ENCODE measurements at regions not wholly inside any gene's neighbourhood (a gene's known extent, or its start where the extent isn't known, plus 50 kb on each side); places are given as distances from the start of the nearest gene placed in this dataset.

DNA sequence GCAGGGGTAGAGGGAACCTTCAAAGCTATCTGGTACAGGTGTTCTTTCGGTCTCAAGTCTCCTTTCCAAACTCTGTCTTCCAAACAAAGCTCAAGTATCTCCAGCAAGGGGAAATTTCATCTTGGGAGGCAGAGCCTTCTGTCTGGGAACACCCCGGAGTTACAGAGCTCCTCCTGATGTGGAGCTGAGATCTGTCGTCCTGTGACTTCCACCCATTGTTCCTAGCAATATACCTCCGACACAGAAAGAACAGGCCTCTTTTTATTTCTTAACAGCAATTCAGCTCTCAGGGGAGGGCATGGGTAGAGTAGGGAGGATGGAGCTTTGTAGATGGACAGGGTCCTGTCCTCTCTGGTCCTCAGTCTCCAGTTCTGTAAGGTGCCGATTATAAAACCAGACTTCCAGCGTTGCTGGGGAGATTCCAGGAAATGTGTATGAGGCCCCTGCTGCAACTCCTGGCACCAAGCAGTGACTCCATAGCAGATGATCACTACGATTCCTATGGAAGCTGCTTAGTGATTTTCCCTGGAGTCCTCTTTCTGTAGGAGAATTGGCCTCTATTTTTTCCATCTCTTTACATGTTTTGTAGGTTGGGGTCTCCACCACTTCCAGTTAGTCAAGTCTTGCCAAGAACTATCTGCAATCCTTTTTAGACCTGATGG is 56.0 kb upstream of the ARGLU1 start:
- H3K36me3 Mint-ChIP-seq, result no peaks in the 10 kb centered on the region
- H3K27me3 Mint-ChIP-seq (ENCODE audit: low read depth), result no peaks in the 10 kb centered on the region; the same call in 1 of the 2 replicates
- H3K4me1 Mint-ChIP-seq, result peaks cover 12% of the 10 kb centered on the region
- TF ChIP-seq EMX1 (CRISPR knock-in tag; IDR thresholded peaks at IDR 0.05) (no peak), PRRX2 (CRISPR knock-in tag; IDR thresholded peaks at IDR 0.05) (no peak), FOXJ3 (CRISPR knock-in tag; IDR thresholded peaks at IDR 0.05; ENCODE audit: borderline replicate concordance) (no peak), JAZF1 (CRISPR knock-in tag; IDR thresholded peaks at IDR 0.05) (no peak), ZNF317 (CRISPR knock-in tag; IDR thresholded peaks at IDR 0.05; ENCODE audit: borderline replicate concordance, low read depth) (no peak), ZNF396 (CRISPR knock-in tag; IDR thresholded peaks at IDR 0.05; ENCODE audit: borderline replicate concordance) (no peak), SP1 (CRISPR knock-in tag; conservative IDR thresholded peaks at IDR 0.05) (no peak)
- TF ChIP-seq, protein P1, sequence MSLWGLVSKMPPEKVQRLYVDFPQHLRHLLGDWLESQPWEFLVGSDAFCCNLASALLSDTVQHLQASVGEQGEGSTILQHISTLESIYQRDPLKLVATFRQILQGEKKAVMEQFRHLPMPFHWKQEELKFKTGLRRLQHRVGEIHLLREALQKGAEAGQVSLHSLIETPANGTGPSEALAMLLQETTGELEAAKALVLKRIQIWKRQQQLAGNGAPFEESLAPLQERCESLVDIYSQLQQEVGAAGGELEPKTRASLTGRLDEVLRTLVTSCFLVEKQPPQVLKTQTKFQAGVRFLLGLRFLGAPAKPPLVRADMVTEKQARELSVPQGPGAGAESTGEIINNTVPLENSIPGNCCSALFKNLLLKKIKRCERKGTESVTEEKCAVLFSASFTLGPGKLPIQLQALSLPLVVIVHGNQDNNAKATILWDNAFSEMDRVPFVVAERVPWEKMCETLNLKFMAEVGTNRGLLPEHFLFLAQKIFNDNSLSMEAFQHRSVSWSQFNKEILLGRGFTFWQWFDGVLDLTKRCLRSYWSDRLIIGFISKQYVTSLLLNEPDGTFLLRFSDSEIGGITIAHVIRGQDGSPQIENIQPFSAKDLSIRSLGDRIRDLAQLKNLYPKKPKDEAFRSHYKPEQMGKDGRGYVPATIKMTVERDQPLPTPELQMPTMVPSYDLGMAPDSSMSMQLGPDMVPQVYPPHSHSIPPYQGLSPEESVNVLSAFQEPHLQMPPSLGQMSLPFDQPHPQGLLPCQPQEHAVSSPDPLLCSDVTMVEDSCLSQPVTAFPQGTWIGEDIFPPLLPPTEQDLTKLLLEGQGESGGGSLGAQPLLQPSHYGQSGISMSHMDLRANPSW (CRISPR knock-in tag; conservative IDR thresholded peaks at IDR 0.05; ENCODE audit: low read depth), result no peak
- TF ChIP-seq, protein P2, sequence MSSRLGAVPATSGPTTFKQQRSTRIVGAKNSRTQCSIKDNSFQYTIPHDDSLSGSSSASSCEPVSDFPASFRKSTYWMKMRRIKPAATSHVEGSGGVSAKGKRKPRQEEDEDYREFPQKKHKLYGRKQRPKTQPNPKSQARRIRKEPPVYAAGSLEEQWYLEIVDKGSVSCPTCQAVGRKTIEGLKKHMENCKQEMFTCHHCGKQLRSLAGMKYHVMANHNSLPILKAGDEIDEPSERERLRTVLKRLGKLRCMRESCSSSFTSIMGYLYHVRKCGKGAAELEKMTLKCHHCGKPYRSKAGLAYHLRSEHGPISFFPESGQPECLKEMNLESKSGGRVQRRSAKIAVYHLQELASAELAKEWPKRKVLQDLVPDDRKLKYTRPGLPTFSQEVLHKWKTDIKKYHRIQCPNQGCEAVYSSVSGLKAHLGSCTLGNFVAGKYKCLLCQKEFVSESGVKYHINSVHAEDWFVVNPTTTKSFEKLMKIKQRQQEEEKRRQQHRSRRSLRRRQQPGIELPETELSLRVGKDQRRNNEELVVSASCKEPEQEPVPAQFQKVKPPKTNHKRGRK (CRISPR knock-in tag; IDR thresholded peaks at IDR 0.05; ENCODE audit: borderline replicate concordance), result no peak
- TF ChIP-seq, protein P3, sequence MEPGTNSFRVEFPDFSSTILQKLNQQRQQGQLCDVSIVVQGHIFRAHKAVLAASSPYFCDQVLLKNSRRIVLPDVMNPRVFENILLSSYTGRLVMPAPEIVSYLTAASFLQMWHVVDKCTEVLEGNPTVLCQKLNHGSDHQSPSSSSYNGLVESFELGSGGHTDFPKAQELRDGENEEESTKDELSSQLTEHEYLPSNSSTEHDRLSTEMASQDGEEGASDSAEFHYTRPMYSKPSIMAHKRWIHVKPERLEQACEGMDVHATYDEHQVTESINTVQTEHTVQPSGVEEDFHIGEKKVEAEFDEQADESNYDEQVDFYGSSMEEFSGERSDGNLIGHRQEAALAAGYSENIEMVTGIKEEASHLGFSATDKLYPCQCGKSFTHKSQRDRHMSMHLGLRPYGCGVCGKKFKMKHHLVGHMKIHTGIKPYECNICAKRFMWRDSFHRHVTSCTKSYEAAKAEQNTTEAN (CRISPR knock-in tag; IDR thresholded peaks at IDR 0.05), result no peak
- TF ChIP-seq, protein P4, sequence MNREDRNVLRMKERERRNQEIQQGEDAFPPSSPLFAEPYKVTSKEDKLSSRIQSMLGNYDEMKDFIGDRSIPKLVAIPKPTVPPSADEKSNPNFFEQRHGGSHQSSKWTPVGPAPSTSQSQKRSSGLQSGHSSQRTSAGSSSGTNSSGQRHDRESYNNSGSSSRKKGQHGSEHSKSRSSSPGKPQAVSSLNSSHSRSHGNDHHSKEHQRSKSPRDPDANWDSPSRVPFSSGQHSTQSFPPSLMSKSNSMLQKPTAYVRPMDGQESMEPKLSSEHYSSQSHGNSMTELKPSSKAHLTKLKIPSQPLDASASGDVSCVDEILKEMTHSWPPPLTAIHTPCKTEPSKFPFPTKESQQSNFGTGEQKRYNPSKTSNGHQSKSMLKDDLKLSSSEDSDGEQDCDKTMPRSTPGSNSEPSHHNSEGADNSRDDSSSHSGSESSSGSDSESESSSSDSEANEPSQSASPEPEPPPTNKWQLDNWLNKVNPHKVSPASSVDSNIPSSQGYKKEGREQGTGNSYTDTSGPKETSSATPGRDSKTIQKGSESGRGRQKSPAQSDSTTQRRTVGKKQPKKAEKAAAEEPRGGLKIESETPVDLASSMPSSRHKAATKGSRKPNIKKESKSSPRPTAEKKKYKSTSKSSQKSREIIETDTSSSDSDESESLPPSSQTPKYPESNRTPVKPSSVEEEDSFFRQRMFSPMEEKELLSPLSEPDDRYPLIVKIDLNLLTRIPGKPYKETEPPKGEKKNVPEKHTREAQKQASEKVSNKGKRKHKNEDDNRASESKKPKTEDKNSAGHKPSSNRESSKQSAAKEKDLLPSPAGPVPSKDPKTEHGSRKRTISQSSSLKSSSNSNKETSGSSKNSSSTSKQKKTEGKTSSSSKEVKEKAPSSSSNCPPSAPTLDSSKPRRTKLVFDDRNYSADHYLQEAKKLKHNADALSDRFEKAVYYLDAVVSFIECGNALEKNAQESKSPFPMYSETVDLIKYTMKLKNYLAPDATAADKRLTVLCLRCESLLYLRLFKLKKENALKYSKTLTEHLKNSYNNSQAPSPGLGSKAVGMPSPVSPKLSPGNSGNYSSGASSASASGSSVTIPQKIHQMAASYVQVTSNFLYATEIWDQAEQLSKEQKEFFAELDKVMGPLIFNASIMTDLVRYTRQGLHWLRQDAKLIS (CRISPR knock-in tag; IDR thresholded peaks at IDR 0.05; ENCODE audit: borderline replicate concordance), result no peak
- TF ChIP-seq, protein P5, sequence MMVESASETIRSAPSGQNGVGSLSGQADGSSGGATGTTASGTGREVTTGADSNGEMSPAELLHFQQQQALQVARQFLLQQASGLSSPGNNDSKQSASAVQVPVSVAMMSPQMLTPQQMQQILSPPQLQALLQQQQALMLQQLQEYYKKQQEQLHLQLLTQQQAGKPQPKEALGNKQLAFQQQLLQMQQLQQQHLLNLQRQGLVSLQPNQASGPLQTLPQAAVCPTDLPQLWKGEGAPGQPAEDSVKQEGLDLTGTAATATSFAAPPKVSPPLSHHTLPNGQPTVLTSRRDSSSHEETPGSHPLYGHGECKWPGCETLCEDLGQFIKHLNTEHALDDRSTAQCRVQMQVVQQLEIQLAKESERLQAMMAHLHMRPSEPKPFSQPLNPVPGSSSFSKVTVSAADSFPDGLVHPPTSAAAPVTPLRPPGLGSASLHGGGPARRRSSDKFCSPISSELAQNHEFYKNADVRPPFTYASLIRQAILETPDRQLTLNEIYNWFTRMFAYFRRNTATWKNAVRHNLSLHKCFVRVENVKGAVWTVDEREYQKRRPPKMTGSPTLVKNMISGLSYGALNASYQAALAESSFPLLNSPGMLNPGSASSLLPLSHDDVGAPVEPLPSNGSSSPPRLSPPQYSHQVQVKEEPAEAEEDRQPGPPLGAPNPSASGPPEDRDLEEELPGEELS (CRISPR knock-in tag; IDR thresholded peaks at IDR 0.05), result no peak
- DNase-seq (ENCODE audit: low spot score), result no peak
- CTCF ChIA-PET, result no interaction called here
- ATAC-seq, result no peak
- no peak overlapping the region for H3K27ac Mint-ChIP-seq
- POLR2A ChIA-PET, result no interaction called here
- H3K9me3 Mint-ChIP-seq, result no peaks in the 10 kb centered on the region
- H3K4me3 Mint-ChIP-seq, result no peak overlapping the region

DNA sequence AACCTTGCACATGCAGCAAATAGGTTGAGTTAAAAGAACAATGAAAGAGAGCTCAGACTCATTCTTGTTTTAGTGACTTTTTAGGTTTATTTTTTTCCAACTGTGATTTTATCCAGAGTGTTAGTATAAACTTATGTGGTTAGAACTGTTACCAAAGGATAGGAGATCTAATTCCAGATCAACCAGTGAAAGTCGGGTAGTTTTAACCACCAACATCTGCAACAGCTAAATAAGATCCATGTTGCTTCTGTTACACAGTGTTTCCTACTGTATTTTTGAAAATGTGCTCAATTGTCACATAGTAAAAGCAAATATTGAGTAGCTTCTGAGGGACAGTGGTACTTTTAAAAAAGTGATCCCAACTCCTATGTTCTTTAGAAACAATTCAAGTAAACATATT is 53.9 kb upstream of the ARGLU1 start:
- H3K27me3 Mint-ChIP-seq (ENCODE audit: low read depth), result no peaks in the 10 kb centered on the region; the same call in 1 of the 2 replicates
- ATAC-seq (no peak), DNase-seq (ENCODE audit: low spot score) (no peak)
- no peaks in the 10 kb centered on the region for H3K9me3 Mint-ChIP-seq
- ChIA-PET CTCF (interaction anchor here (2.6 kb wide), 1 partner anchor 84 kb away, joined by 28 read pairs; no protein-coding TSS in a partner anchor), POLR2A (no interaction called here)
- no peak overlapping the region for H3K27ac Mint-ChIP-seq
- no peaks in the 10 kb centered on the region for H3K36me3 Mint-ChIP-seq
- H3K4me3 Mint-ChIP-seq, result no peak overlapping the region
- H3K4me1 Mint-ChIP-seq, result peaks cover 20% of the 10 kb centered on the region
- TF ChIP-seq, protein P6, sequence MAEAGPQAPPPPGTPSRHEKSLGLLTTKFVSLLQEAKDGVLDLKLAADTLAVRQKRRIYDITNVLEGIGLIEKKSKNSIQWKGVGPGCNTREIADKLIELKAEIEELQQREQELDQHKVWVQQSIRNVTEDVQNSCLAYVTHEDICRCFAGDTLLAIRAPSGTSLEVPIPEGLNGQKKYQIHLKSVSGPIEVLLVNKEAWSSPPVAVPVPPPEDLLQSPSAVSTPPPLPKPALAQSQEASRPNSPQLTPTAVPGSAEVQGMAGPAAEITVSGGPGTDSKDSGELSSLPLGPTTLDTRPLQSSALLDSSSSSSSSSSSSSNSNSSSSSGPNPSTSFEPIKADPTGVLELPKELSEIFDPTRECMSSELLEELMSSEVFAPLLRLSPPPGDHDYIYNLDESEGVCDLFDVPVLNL (CRISPR knock-in tag; IDR thresholded peaks at IDR 0.05; ENCODE audit: borderline replicate concordance, low read depth), result no peak
- TF ChIP-seq JAZF1 (CRISPR knock-in tag; IDR thresholded peaks at IDR 0.05) (no peak), NR3C1 (CRISPR knock-in tag; conservative IDR thresholded peaks at IDR 0.05; ENCODE audit: low read depth) (no peak), SP1 (CRISPR knock-in tag; conservative IDR thresholded peaks at IDR 0.05) (no peak), ESRRA (CRISPR knock-in tag; IDR thresholded peaks at IDR 0.05; ENCODE audit: borderline replicate concordance) (no peak)
- TF ChIP-seq, protein P7, sequence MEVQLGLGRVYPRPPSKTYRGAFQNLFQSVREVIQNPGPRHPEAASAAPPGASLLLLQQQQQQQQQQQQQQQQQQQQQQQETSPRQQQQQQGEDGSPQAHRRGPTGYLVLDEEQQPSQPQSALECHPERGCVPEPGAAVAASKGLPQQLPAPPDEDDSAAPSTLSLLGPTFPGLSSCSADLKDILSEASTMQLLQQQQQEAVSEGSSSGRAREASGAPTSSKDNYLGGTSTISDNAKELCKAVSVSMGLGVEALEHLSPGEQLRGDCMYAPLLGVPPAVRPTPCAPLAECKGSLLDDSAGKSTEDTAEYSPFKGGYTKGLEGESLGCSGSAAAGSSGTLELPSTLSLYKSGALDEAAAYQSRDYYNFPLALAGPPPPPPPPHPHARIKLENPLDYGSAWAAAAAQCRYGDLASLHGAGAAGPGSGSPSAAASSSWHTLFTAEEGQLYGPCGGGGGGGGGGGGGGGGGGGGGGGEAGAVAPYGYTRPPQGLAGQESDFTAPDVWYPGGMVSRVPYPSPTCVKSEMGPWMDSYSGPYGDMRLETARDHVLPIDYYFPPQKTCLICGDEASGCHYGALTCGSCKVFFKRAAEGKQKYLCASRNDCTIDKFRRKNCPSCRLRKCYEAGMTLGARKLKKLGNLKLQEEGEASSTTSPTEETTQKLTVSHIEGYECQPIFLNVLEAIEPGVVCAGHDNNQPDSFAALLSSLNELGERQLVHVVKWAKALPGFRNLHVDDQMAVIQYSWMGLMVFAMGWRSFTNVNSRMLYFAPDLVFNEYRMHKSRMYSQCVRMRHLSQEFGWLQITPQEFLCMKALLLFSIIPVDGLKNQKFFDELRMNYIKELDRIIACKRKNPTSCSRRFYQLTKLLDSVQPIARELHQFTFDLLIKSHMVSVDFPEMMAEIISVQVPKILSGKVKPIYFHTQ (CRISPR knock-in tag; IDR thresholded peaks at IDR 0.05), result no peak
